Vagina (tissue), 2 donors: ENCODE measurements at regions not wholly inside any gene's neighbourhood (a gene's known extent, or its start where the extent isn't known, plus 50 kb on each side); places are given as distances from the start of the nearest gene placed in this dataset.

Experiments used
- CTCF ChIP-seq, 3 experiments: fragments of 450-650 bp in 2 of 3; fragments of 200-600 bp in 1 of 3; sonication (generic) in 1 of 3; IDR thresholded peaks; one replicate each; pipeline ENCODE4 v1.5.1; 2017 to 2019; ENCODE audit warnings: antibody characterized with exemption in 3 of 3, mild to moderate bottlenecking in 2 of 3, moderate library complexity in 2 of 3
- POLR2A ChIP-seq, 2 donors: fragments of 450-650 bp; IDR thresholded peaks; one replicate each; pipeline ENCODE4 v1.6.1; 2017; ENCODE audit warnings: antibody characterized with exemption in 2 of 2, mild to moderate bottlenecking in 2 of 2, moderate library complexity in 2 of 2
- POLR2AphosphoS5 ChIP-seq, 2 donors: sonication (generic); formaldehyde crosslinking; IDR thresholded peaks; one replicate each; pipeline ENCODE4 v1.9.0; 2017; ENCODE audit warnings: antibody characterized with exemption in 2 of 2, mild to moderate bottlenecking in 2 of 2, low read depth in 1 of 2; ENCODE audit not compliant: insufficient read depth in 1 of 2

GRCh38 chr2:122960759-122961641 is 1064.1 kb upstream of the CNTNAP5 start:
- TF ChIP-seq CTCF (IDR thresholded peaks at IDR 0.05) (no peak), POLR2A (IDR thresholded peaks at IDR 0.05) (no peak), POLR2AphosphoS5 (IDR thresholded peaks at IDR 0.05; ENCODE audit: insufficient read depth in 1 of 2, low read depth in 1 of 2) (no peak)
